ENCODE measurements at regions not wholly inside any gene's neighbourhood (a gene's known extent, or its start where the extent isn't known, plus 50 kb on each side); places are given as distances from the start of the nearest gene placed in this dataset.

- Histone ChIP-seq H3K23ac (ENCODE audit: low read depth, low read length) (no peak overlapping the region), H2BK120ac (ENCODE audit: low read depth, low read length) (no peak overlapping the region), H3K27ac (ENCODE audit: insufficient read depth, low read length) (no peak overlapping the region), H2BK5ac (ENCODE audit: low read depth, low read length, poor library complexity, severe bottlenecking) (no peak overlapping the region), H3K36me3 (ENCODE audit: control insufficient read depth, insufficient read depth, low read length) (no peaks in the 10 kb centered on the region), H3K9ac (ENCODE audit: low read depth, low read length) (no peak overlapping the region), H3K4me2 (ENCODE audit: low read depth, low read length) (no peak overlapping the region), H3K79me1 (ENCODE audit: low read depth in 1 of 2, low read length in 2 of 2) (peaks cover 2 to 5% of the 10 kb centered on the region in 2 experiments; a peak in 3 of 4 replicates), H4K8ac (ENCODE audit: low read depth in 2 of 2, low read length in 2 of 2) (no peak overlapping the region), H3K14ac (replicated peaks; ENCODE audit: low read depth, low read length) (no peak overlapping the region), H2BK15ac (ENCODE audit: low read depth, low read length) (no peak overlapping the region), H2AK9ac (replicated peaks; ENCODE audit: low read depth, low read length, poor library complexity) (no peak overlapping the region), H2AFZ (replicated peaks; ENCODE audit: low read length, poor library complexity) (no peak overlapping the region), H2AK5ac (ENCODE audit: low read depth, low read length) (no peak overlapping the region), H3K4me3 (ENCODE audit: insufficient read depth, low read depth, low read length) (no peak overlapping the region), H2BK20ac (ENCODE audit: low read depth, low read length) (no peak overlapping the region), H3K27me3 (ENCODE audit: control insufficient read depth, insufficient read depth, low read length) (no peaks in the 10 kb centered on the region), H3K9me3 (ENCODE audit: control insufficient read depth, insufficient read depth, low read length) (no peaks in the 10 kb centered on the region), H3K56ac (ENCODE audit: extremely low read depth, insufficient read depth, low read length) (no peak overlapping the region), H3K4me1 (ENCODE audit: control insufficient read depth, insufficient read depth, low read length) (peaks cover 3% of the 10 kb centered on the region), H3K9me1 (ENCODE audit: insufficient read depth, low read length) (0 out of 2 replicates have a peak, but pooled peaks cover 3% of the 10 kb centered on the region), H4K20me1 (ENCODE audit: insufficient read depth, low read length) (no peaks in the 10 kb centered on the region), H4K91ac (ENCODE audit: insufficient read depth, low read depth, low read length) (no peak overlapping the region), H3K4ac (ENCODE audit: low read depth, low read length) (no peak overlapping the region), H3K18ac (ENCODE audit: low read depth, low read length) (no peak overlapping the region), H4K5ac (ENCODE audit: low read depth, low read length) (no peak overlapping the region)
- POLR2A ChIA-PET (ENCODE audit: unreplicated experiment): no interaction called here
- TF ChIP-seq NFE2L2 (IDR thresholded peaks at IDR 0.05; ENCODE audit: low read depth, low read length) (no peak), FOS (IDR thresholded peaks at IDR 0.05; ENCODE audit: low read depth, low read length) (no peak), CHD1 (IDR thresholded peaks at IDR 0.05; ENCODE audit: low read depth, low read length) (no peak), ELK1 (IDR thresholded peaks at IDR 0.05; ENCODE audit: borderline replicate concordance, low read depth, low read length) (no peak), CTCF (conservative IDR thresholded peaks at IDR 0.05; ENCODE audit: low read depth, low read length) (no peak), MAZ (IDR thresholded peaks at IDR 0.05; ENCODE audit: borderline replicate concordance, low read depth, low read length) (no peak), POLR2A (IDR thresholded peaks at IDR 0.05; ENCODE audit: low read depth, low read length) (no peak), MXI1 (IDR thresholded peaks at IDR 0.05; ENCODE audit: borderline replicate concordance, low read depth, low read length) (no peak), RCOR1 (IDR thresholded peaks at IDR 0.05; ENCODE audit: insufficient replicate concordance, low read length) (no peak), RAD21 (IDR thresholded peaks at IDR 0.05; ENCODE audit: low read length) (no peak), SMC3 (IDR thresholded peaks at IDR 0.05; ENCODE audit: low read depth, low read length) (no peak), USF2 (IDR thresholded peaks at IDR 0.05; ENCODE audit: low read depth, low read length) (no peak), BHLHE40 (IDR thresholded peaks at IDR 0.05; ENCODE audit: low read depth, low read length) (no peak), RFX5 (IDR thresholded peaks at IDR 0.05; ENCODE audit: low read depth, low read length) (no peak), MAFK (IDR thresholded peaks at IDR 0.05; ENCODE audit: low read depth, low read length) (no peak), CEBPB (IDR thresholded peaks at IDR 0.05; ENCODE audit: low read depth, low read length) (no peak)
- no peak for ATAC-seq (ENCODE audit: low read depth)
- in situ Hi-C loops (cut with MboI; ENCODE audit: low sequenced_read_pairs) (no loop called here), intact Hi-C loops (cut with micrococcal nuclease) (no loop called here), dilution Hi-C loops (cut with HindIII; ENCODE audit: low sequenced_read_pairs, unreplicated experiment) (no loop called here)
- CTCF ChIA-PET: no interaction called here
- WGBS, 2 experiments (ENCODE audit: extremely low coverage in 2 of 2, insufficient read length in 1 of 2): 60% methylated on average over 2 of the region's 5 CpGs; no CpG with 5 or more reads in 1 of the 2 experiments
- BruUV-seq (replicated peaks): no TSS peak
- DNase-seq: peak; percentile 10
These were observed 393.5 kb downstream of the KLF12 start for GRCh38 chr13:73740666-73741065.
